Endodermal cell (in vitro differentiated cells): ENCODE measurements at regions not wholly inside any gene's neighbourhood (a gene's known extent, or its start where the extent isn't known, plus 50 kb on each side); places are given as distances from the start of the nearest gene placed in this dataset.

Source experiments
- DNase-seq: peaks from one replicate; pipeline ENCODE4 v3.0.0-alpha.2; 2017
- H3K27ac ChIP-seq: 2 replicates; pipeline ENCODE4 v1.5.1; 2013; ENCODE audit warnings: mild to moderate bottlenecking, low read depth, low read length, moderate library complexity
- H3K27me3 ChIP-seq: 2 replicates; pipeline ENCODE4 v1.6.1; 2013; ENCODE audit warnings: mild to moderate bottlenecking, low read length, moderate library complexity; ENCODE audit not compliant: insufficient read depth, control insufficient read depth, poor library complexity, severe bottlenecking
- H3K36me3 ChIP-seq: 2 replicates; pipeline ENCODE4 v1.7.0; 2013; ENCODE audit warnings: mild to moderate bottlenecking, low read length, moderate library complexity; ENCODE audit not compliant: control insufficient read depth, insufficient read depth
- H3K4me1 ChIP-seq: one replicate; pipeline ENCODE4 v1.7.0; 2013; ENCODE audit warnings: low read length; ENCODE audit not compliant: control insufficient read depth, insufficient read depth
- H3K4me3 ChIP-seq: 2 replicates; pipeline ENCODE4 v1.5.1; 2013; ENCODE audit warnings: mild to moderate bottlenecking, low read length, moderate library complexity
- H3K9ac ChIP-seq: 2 replicates; pipeline ENCODE4 v1.6.1; 2013; ENCODE audit warnings: mild to moderate bottlenecking, low read length, moderate library complexity; ENCODE audit not compliant: poor library complexity, severe bottlenecking; ENCODE audit errors: extremely low read depth
- H3K9me3 ChIP-seq: 2 replicates; pipeline ENCODE4 v1.6.1; 2013; ENCODE audit warnings: mild to moderate bottlenecking, low read length, moderate library complexity; ENCODE audit not compliant: control insufficient read depth
- H3K27ac Mint-ChIP-seq: 2 replicates; pipeline ENCODE4 v1.8.0; 2020; ENCODE audit warnings: mixed read lengths
- H3K27me3 Mint-ChIP-seq: 2 replicates; pipeline ENCODE4 v1.8.0; 2021; ENCODE audit warnings: mild to moderate bottlenecking, mixed read lengths; ENCODE audit not compliant: insufficient read depth
- H3K36me3 Mint-ChIP-seq: 2 replicates; pipeline ENCODE4 v1.8.0; 2020; ENCODE audit warnings: low read depth, mixed read lengths
- H3K4me1 Mint-ChIP-seq: 2 replicates; pipeline ENCODE4 v1.8.0; 2020; ENCODE audit warnings: mixed read lengths
- H3K4me3 Mint-ChIP-seq: 2 replicates; pipeline ENCODE4 v1.8.0; 2020; ENCODE audit warnings: mild to moderate bottlenecking, moderate library complexity, mixed read lengths
- H3K9me3 Mint-ChIP-seq: 2 replicates; pipeline ENCODE4 v1.8.0; 2020; ENCODE audit warnings: mild to moderate bottlenecking, mixed read lengths
- CTCF ChIP-seq: fragments of 200-600 bp; sonication (generic); conservative IDR thresholded peaks from 2 replicates; pipeline ENCODE4 v1.5.0; 2021; ENCODE audit warnings: antibody characterized with exemption, mild to moderate bottlenecking
- WGBS, 2 experiments: methylation state at CpG; one replicate each; pipeline versions ENCODE4 v1.1.5 to v1.1.7; 2013; ENCODE audit warnings: missing lambda C conversion rate in 2 of 2, mixed read lengths in 1 of 2; ENCODE audit not compliant: insufficient coverage in 1 of 2, insufficient read length in 1 of 2; 5-methylcytosine and 5-hydroxymethylcytosine counted together

- H3K27ac Mint-ChIP-seq, result no peak overlapping the region
- peaks cover 25% of the 10 kb centered on the region for H3K4me1 ChIP-seq
- H3K4me3 Mint-ChIP-seq, result no peak overlapping the region
- no peaks in the 10 kb centered on the region for H3K36me3 Mint-ChIP-seq
- 92 to 94% methylated on average over 2 of the region's 2 CpGs for WGBS, 2 experiments
- no peak overlapping the region for H3K9ac ChIP-seq
- DNase-seq, result no peak
- no peak for TF ChIP-seq CTCF
- H3K9me3 Mint-ChIP-seq, result no peaks in the 10 kb centered on the region
- no peaks in the 10 kb centered on the region for H3K9me3 ChIP-seq
- peaks cover 54% of the 10 kb centered on the region for H3K4me1 Mint-ChIP-seq
- H3K27me3 Mint-ChIP-seq, result peaks cover 4% of the 10 kb centered on the region
- no peaks in the 10 kb centered on the region for H3K27me3 ChIP-seq
- H3K27ac ChIP-seq, result no peak overlapping the region
- H3K36me3 ChIP-seq, result no peaks in the 10 kb centered on the region
- H3K4me3 ChIP-seq, result no peak overlapping the region
These were observed 113.0 kb upstream of the LIFR start for GRCh38 chr5:38669361-38669880.

- H3K4me1 ChIP-seq, result peaks cover 25% of the 10 kb centered on the region
- H3K4me3 Mint-ChIP-seq, result no peak overlapping the region
- no peaks in the 10 kb centered on the region for H3K9me3 ChIP-seq
- no peak for DNase-seq
- no peaks in the 10 kb centered on the region for H3K36me3 Mint-ChIP-seq
- H3K27me3 Mint-ChIP-seq, result peaks cover 4% of the 10 kb centered on the region
- no peaks in the 10 kb centered on the region for H3K9me3 Mint-ChIP-seq
- no peaks in the 10 kb centered on the region for H3K27me3 ChIP-seq
- no peak overlapping the region for H3K4me3 ChIP-seq
- WGBS, 2 experiments, result 94 to 100% methylated on average over 2 of the region's 2 CpGs
- no peak for TF ChIP-seq CTCF
- H3K27ac ChIP-seq, result no peak overlapping the region
- H3K27ac Mint-ChIP-seq, result no peak overlapping the region
- H3K4me1 Mint-ChIP-seq, result peaks cover 48% of the 10 kb centered on the region
- no peaks in the 10 kb centered on the region for H3K36me3 ChIP-seq
- H3K9ac ChIP-seq, result no peak overlapping the region
These were observed 113.6 kb upstream of the LIFR start for GRCh38 chr5:38670066-38670465.

- Histone ChIP-seq H3K9me3 (no peaks in the 10 kb centered on the region), H3K36me3 (no peaks in the 10 kb centered on the region), H3K4me1 (peaks cover 25% of the 10 kb centered on the region), H3K9ac (no peak overlapping the region), H3K27me3 (no peaks in the 10 kb centered on the region), H3K27ac (no peak overlapping the region), H3K4me3 (no peak overlapping the region)
- Mint-ChIP-seq H3K36me3 (no peaks in the 10 kb centered on the region), H3K9me3 (no peaks in the 10 kb centered on the region), H3K27me3 (peaks cover 4% of the 10 kb centered on the region), H3K27ac (no peak overlapping the region), H3K4me1 (peaks cover 50% of the 10 kb centered on the region), H3K4me3 (no peak overlapping the region)
- no peak for DNase-seq
- no peak for TF ChIP-seq CTCF
- 100% methylated on average over 1 of the region's 1 CpG for WGBS, 2 experiments
These were observed 114.4 kb upstream of the LIFR start for GRCh38 chr5:38670878-38671277.
